ENCODE measurements at regions not wholly inside any gene's neighbourhood (a gene's known extent, or its start where the extent isn't known, plus 50 kb on each side); places are given as distances from the start of the nearest gene placed in this dataset.

GRCh38 chr18:46332286-46332801 is 228.2 kb downstream of the HAUS1 start:
- TF ChIP-seq POLR2A (IDR thresholded peaks at IDR 0.05) (no peak), CTCF (IDR thresholded peaks at IDR 0.05 in 8 of 11, conservative IDR thresholded peaks at IDR 0.05 in 3 of 11) (no peak), POLR2AphosphoS5 (IDR thresholded peaks at IDR 0.05) (no peak)

Data from spleen (tissue), 7 donors.